ENCODE measurements at regions not wholly inside any gene's neighbourhood (a gene's known extent, or its start where the extent isn't known, plus 50 kb on each side); places are given as distances from the start of the nearest gene placed in this dataset.

GRCh38 chr16:6105115-6105514 lies 1007.5 kb upstream of the EEF2KMT start:
- DNase-seq: no peak

GRCh38 chr16:6104428-6104827 lies 1006.8 kb upstream of the EEF2KMT start:
- no peak for DNase-seq

- no peak for DNase-seq
These were observed 1006.0 kb upstream of the EEF2KMT start for GRCh38 chr16:6103561-6103960.

- DNase-seq: no peak
These were observed 1001.5 kb upstream of the EEF2KMT start for GRCh38 chr16:6099102-6099501.

GRCh38 chr16:6096931-6097670 lies 999.5 kb upstream of the EEF2KMT start:
- no peak for DNase-seq

GRCh38 chr16:6095414-6095813 lies 997.8 kb upstream of the EEF2KMT start:
- no peak for DNase-seq

GRCh38 chr16:6091021-6091420 lies 993.4 kb upstream of the EEF2KMT start:
- DNase-seq: no peak

- DNase-seq: no peak
These were observed 983.9 kb upstream of the EEF2KMT start for GRCh38 chr16:6081320-6081976.

GRCh38 chr16:6076631-6077030 lies 979.0 kb upstream of the EEF2KMT start:
- DNase-seq: no peak

- DNase-seq: no peak
These were observed 970.5 kb upstream of the EEF2KMT start for GRCh38 chr16:6068063-6068462.

- no peak for DNase-seq
These were observed 969.1 kb upstream of the EEF2KMT start for GRCh38 chr16:6066652-6067051.

GRCh38 chr16:6063526-6063925 lies 965.9 kb upstream of the EEF2KMT start:
- no peak for DNase-seq

GRCh38 chr16:6059671-6060070 lies 962.1 kb upstream of the EEF2KMT start:
- DNase-seq: no peak

GRCh38 chr16:6057821-6058220 lies 960.2 kb upstream of the EEF2KMT start:
- no peak for DNase-seq

- DNase-seq: no peak
These were observed 950.4 kb upstream of the EEF2KMT start for GRCh38 chr16:6048017-6048416.

- no peak for DNase-seq
These were observed 949.7 kb upstream of the EEF2KMT start for GRCh38 chr16:6047325-6047724.

- DNase-seq: no peak
These were observed 941.5 kb upstream of the EEF2KMT start for GRCh38 chr16:6038941-6039645.

- no peak for DNase-seq
These were observed 937.6 kb upstream of the EEF2KMT start for GRCh38 chr16:6035161-6035560.

- no peak for DNase-seq
These were observed 936.9 kb upstream of the EEF2KMT start for GRCh38 chr16:6034511-6034910.

GRCh38 chr16:6032438-6032837 lies 934.8 kb upstream of the EEF2KMT start:
- no peak for DNase-seq

- DNase-seq: no peak
These were observed 934.0 kb upstream of the EEF2KMT start for GRCh38 chr16:6031567-6031966.

GRCh38 chr16:6031102-6031501 lies 933.5 kb upstream of the EEF2KMT start:
- DNase-seq: no peak

- DNase-seq: no peak
These were observed 930.1 kb upstream of the EEF2KMT start for GRCh38 chr16:6027733-6028132.

- DNase-seq: no peak
These were observed 925.9 kb upstream of the EEF2KMT start for GRCh38 chr16:6023449-6023848.
